ENCODE measurements at regions not wholly inside any gene's neighbourhood (a gene's known extent, or its start where the extent isn't known, plus 50 kb on each side); places are given as distances from the start of the nearest gene placed in this dataset.

DNA sequence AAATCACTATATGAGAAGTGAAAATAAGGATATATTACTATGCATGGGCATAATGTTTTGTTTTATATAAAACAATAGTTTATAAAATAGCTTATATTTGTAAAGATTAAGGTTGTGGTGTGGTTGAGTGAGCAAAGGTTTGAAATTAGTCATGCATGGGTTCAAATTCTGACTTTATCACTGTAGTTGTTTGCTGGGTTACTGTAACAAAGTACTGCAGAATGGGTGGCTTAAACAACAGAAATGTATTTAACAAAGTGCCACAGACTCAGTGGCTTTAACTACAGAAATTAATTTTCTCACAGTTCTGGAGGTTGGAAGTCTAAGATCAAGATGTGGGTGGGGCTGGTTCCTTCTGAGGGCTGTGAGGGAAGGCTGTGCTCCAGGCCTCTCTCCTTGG, 184.8 kb upstream of the THRB start:
- Histone ChIP-seq H3K9me2 (ENCODE audit: insufficient read depth) (no peaks in the 10 kb centered on the region), H3K79me2 (ENCODE audit: low read depth) (no peaks in the 10 kb centered on the region), H3K4me2 (peak overlapping the region; percentile 78; the same call in 1 of the 2 replicates), H4K20me1 (ENCODE audit: insufficient read depth) (no peaks in the 10 kb centered on the region), H3K4me3 (no peak overlapping the region), H3K27ac (no peak overlapping the region), H3F3A (ENCODE audit: insufficient read depth, low read depth) (peaks cover 11% of the 10 kb centered on the region; the same call in 1 of the 2 replicates), H3K4me1 (replicated peaks; ENCODE audit: insufficient read depth) (peaks cover 24% of the 10 kb centered on the region), H3K9me3 (ENCODE audit: insufficient read depth, low read depth) (no peaks in the 10 kb centered on the region; the same call in 1 of the 2 replicates), H3K36me3 (ENCODE audit: low read depth) (no peaks in the 10 kb centered on the region), H3K27me3 (ENCODE audit: insufficient read depth, low read depth) (no peaks in the 10 kb centered on the region), H2AFZ (no peak overlapping the region)
- CTCF ChIA-PET = interaction anchor here (0.6 kb wide), 1 partner anchor 636 kb away, joined by 5 read pairs; no protein-coding TSS in a partner anchor
- TF ChIP-seq, protein P1, sequence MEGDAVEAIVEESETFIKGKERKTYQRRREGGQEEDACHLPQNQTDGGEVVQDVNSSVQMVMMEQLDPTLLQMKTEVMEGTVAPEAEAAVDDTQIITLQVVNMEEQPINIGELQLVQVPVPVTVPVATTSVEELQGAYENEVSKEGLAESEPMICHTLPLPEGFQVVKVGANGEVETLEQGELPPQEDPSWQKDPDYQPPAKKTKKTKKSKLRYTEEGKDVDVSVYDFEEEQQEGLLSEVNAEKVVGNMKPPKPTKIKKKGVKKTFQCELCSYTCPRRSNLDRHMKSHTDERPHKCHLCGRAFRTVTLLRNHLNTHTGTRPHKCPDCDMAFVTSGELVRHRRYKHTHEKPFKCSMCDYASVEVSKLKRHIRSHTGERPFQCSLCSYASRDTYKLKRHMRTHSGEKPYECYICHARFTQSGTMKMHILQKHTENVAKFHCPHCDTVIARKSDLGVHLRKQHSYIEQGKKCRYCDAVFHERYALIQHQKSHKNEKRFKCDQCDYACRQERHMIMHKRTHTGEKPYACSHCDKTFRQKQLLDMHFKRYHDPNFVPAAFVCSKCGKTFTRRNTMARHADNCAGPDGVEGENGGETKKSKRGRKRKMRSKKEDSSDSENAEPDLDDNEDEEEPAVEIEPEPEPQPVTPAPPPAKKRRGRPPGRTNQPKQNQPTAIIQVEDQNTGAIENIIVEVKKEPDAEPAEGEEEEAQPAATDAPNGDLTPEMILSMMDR (conservative IDR thresholded peaks at IDR 0.05) = no peak
- no peak for TF ChIP-seq EZH2 (IDR thresholded peaks at IDR 0.05; ENCODE audit: low read depth)
- intact Hi-C loops (cut with micrococcal nuclease; ENCODE audit: unreplicated experiment) = loop anchor here (5.0 kb wide), 2 partner anchors 37 to 157 kb away; no protein-coding TSS in a partner anchor
- POLR2A ChIA-PET (ENCODE audit: unreplicated experiment) = no interaction called here
- no peak for DNase-seq
- BruUV-seq (replicated peaks) = no TSS peak

- Histone ChIP-seq H3K9me2 (ENCODE audit: insufficient read depth) (no peaks in the 10 kb centered on the region), H3K4me1 (replicated peaks; ENCODE audit: insufficient read depth) (peaks cover 24% of the 10 kb centered on the region), H3K79me2 (ENCODE audit: low read depth) (no peaks in the 10 kb centered on the region), H3K4me2 (no peak overlapping the region), H3K4me3 (no peak overlapping the region), H3F3A (ENCODE audit: insufficient read depth, low read depth) (peaks cover 11% of the 10 kb centered on the region; the same call in 1 of the 2 replicates), H3K9me3 (ENCODE audit: insufficient read depth, low read depth) (no peaks in the 10 kb centered on the region; the same call in 1 of the 2 replicates), H4K20me1 (ENCODE audit: insufficient read depth) (no peaks in the 10 kb centered on the region), H3K36me3 (ENCODE audit: low read depth) (no peaks in the 10 kb centered on the region), H3K27ac (no peak overlapping the region), H2AFZ (no peak overlapping the region), H3K27me3 (ENCODE audit: insufficient read depth, low read depth) (no peaks in the 10 kb centered on the region)
- BruUV-seq (replicated peaks) = no TSS peak
- intact Hi-C loops (cut with micrococcal nuclease; ENCODE audit: unreplicated experiment) = loop anchor here (5.0 to 10.0 kb wide), 3 partner anchors 92 to 793 kb away; no protein-coding TSS in a partner anchor
- ChIA-PET POLR2A (ENCODE audit: unreplicated experiment) (interaction anchor here (0.7 kb wide), 1 partner anchor 364 kb away, joined by 3 read pairs; no protein-coding TSS in a partner anchor), CTCF (interaction anchor here (0.6 kb wide), 2 partner anchors 635 to 679 kb away, joined by 5 to 8 read pairs; no protein-coding TSS in a partner anchor)
- no peak for TF ChIP-seq EZH2 (IDR thresholded peaks at IDR 0.05; ENCODE audit: low read depth)
- TF ChIP-seq, protein P1 (conservative IDR thresholded peaks at IDR 0.05) = peak; percentile 56; the same call in 1 of the 2 replicates
- DNase-seq = peak in 1 of 2 experiments; percentile 12
These were observed 185.7 kb upstream of the THRB start for GRCh38 chr3:24680214-24680967.

DNA sequence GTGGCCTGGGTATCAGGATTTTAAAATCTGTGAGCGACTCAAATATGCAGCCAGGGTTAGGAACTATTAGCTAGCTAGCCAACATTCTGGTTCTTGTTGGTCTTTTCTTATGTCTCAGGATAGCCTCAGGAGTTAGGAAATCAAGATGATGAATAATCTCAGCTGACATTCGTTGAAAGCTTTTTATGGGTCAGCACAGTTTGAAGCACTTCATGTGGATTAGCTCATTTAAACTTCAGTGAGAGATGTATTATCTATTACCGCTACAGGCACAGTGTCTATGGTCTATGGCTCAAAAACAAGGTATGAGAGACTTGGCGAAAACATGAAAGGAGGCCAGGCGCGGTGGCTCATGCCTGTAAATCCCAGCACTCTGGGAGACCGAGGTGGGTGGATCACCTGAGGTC, 187.5 kb upstream of the THRB start:
- POLR2A ChIA-PET (ENCODE audit: unreplicated experiment) = no interaction called here

More for the DNA sequence above, 187.5 kb upstream of the THRB start:
- Histone ChIP-seq H2AFZ (no peak overlapping the region), H3K4me2 (no peak overlapping the region), H3K4me1 (replicated peaks; ENCODE audit: insufficient read depth) (peaks cover 24% of the 10 kb centered on the region), H3K27ac (no peak overlapping the region), H3K79me2 (ENCODE audit: low read depth) (no peaks in the 10 kb centered on the region), H3K4me3 (no peak overlapping the region), H3K9me3 (ENCODE audit: insufficient read depth, low read depth) (no peaks in the 10 kb centered on the region; the same call in 1 of the 2 replicates), H3F3A (ENCODE audit: insufficient read depth, low read depth) (peaks cover 11% of the 10 kb centered on the region; the same call in 1 of the 2 replicates), H4K20me1 (ENCODE audit: insufficient read depth) (no peaks in the 10 kb centered on the region), H3K36me3 (ENCODE audit: low read depth) (no peaks in the 10 kb centered on the region), H3K9me2 (ENCODE audit: insufficient read depth) (no peaks in the 10 kb centered on the region), H3K27me3 (ENCODE audit: insufficient read depth, low read depth) (no peaks in the 10 kb centered on the region)
- CTCF ChIA-PET = interaction anchor here (0.6 kb wide), 1 partner anchor 683 kb away, joined by 4 read pairs; no protein-coding TSS in a partner anchor
- intact Hi-C loops (cut with micrococcal nuclease; ENCODE audit: unreplicated experiment) = loop anchor here (5.0 to 10.0 kb wide), 3 partner anchors 90 to 795 kb away; no protein-coding TSS in a partner anchor
- TF ChIP-seq EZH2 (IDR thresholded peaks at IDR 0.05; ENCODE audit: low read depth) = no peak
- no peak for DNase-seq
- BruUV-seq (replicated peaks) = no TSS peak

Data from PC-9 (cell line).